Bronchial epithelial cell (primary cell): ENCODE measurements at regions not wholly inside any gene's neighbourhood (a gene's known extent, or its start where the extent isn't known, plus 50 kb on each side); places are given as distances from the start of the nearest gene placed in this dataset.

Source experiments
- DNase-seq: peaks from one replicate; pipeline ENCODE4 v3.0.0-alpha.2; 2010; ENCODE audit warnings: low read depth
- FAIRE-seq: peaks from 2 replicates; lab custom pipeline; 2011; peaks lifted over from hg19 to GRCh38; lab: Jason Lieb, UNC
- H3K27me3 ChIP-seq: 2 replicates; pipeline ENCODE4 v1.5.1; 2011; ENCODE audit warnings: low read length; ENCODE audit not compliant: control insufficient read depth, insufficient read depth
- H3K36me3 ChIP-seq: 2 replicates; pipeline ENCODE4 v1.5.1; 2011; ENCODE audit warnings: low read length; ENCODE audit not compliant: control insufficient read depth, insufficient read depth
- H3K4me3 ChIP-seq: 2 replicates; pipeline ENCODE4 v1.5.1; 2011; ENCODE audit warnings: mild to moderate bottlenecking, low read depth, low read length, control low read depth
- TF ChIP-seq, protein P1 (sequence below): IDR thresholded peaks from 2 replicates; pipeline ENCODE4 v1.5.1; 2011; ENCODE audit warnings: mild to moderate bottlenecking, moderate library complexity, low read length, control low read depth, inconsistent platforms; ENCODE audit not compliant: insufficient read depth, severe bottlenecking

DNA sequence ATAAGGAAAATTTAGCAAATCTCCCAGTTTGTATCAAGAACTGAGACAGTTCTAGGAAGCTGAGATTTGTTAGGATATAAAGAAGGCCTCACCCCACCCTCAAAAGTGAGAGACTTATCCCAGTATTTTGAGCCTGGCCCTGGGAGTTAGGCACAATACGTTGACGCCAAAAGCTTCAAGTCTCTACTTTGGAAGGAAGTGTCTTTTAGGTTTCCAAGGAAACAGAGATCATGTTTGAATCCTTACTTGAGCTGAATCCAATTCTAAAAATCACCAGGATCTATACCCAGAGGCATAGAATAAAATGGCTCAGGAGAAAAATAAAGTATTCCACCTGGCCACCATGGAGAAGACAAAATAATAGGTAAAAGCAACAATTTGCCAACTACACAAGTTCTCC is 115.9 kb upstream of the NRG3 start:
- TF ChIP-seq, protein P1, sequence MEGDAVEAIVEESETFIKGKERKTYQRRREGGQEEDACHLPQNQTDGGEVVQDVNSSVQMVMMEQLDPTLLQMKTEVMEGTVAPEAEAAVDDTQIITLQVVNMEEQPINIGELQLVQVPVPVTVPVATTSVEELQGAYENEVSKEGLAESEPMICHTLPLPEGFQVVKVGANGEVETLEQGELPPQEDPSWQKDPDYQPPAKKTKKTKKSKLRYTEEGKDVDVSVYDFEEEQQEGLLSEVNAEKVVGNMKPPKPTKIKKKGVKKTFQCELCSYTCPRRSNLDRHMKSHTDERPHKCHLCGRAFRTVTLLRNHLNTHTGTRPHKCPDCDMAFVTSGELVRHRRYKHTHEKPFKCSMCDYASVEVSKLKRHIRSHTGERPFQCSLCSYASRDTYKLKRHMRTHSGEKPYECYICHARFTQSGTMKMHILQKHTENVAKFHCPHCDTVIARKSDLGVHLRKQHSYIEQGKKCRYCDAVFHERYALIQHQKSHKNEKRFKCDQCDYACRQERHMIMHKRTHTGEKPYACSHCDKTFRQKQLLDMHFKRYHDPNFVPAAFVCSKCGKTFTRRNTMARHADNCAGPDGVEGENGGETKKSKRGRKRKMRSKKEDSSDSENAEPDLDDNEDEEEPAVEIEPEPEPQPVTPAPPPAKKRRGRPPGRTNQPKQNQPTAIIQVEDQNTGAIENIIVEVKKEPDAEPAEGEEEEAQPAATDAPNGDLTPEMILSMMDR, result no peak
- no peaks in the 10 kb centered on the region for H3K36me3 ChIP-seq
- no peak for FAIRE-seq
- no peak for DNase-seq
- no peaks in the 10 kb centered on the region for H3K27me3 ChIP-seq
- H3K4me3 ChIP-seq, result no peak overlapping the region

DNA sequence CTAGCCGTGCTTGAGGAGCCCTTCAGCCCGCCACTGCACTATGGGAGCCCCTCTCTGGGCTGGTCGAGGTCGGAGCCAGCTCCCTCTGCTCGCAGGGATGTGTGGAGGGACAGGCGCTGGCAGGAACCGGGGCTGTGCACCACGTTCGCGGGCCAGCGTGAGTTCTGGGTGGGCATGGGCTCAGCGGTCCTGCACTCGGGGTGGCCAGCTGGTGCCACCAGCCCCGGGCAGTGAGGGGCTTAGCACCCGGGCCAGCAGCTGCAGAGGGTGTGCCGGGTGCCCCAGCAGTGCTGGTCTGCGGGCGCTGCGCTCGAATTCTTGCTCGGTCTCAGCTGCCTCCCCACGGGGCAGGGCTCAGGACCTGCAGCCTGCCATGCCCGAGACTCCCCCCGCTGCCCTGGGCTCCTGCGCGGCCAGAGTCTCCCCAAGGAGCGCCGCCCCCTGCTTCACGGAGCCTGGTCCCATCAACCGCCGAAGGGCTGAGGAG is 90.8 kb upstream of the NRG3 start:
- FAIRE-seq (no peak), DNase-seq (no peak)
- no peaks in the 10 kb centered on the region for H3K36me3 ChIP-seq
- TF ChIP-seq, protein P1, result no peak
- no peaks in the 10 kb centered on the region for H3K27me3 ChIP-seq
- no peak overlapping the region for H3K4me3 ChIP-seq

DNA sequence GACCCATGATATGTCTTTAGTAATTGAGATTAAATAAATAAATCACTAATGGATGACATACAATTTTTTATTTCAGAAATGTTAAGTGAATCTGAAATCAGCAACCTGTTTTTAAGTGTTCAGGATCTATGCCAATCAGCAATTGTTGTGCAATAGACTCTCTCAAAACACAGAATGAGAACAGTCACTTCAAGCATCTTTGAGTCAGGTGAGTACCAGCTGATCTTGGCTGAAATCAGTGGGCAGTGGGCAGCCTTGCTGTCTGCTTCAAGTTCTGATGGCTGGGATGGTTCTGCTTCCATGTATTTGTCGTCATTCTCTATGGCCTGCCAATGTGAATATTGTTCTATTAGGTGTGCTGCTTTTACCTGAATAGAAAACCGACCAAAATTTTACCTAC is 82.3 kb upstream of the NRG3 start:
- DNase-seq (no peak), FAIRE-seq (no peak)
- TF ChIP-seq, protein P1, result no peak
- Histone ChIP-seq H3K36me3 (no peaks in the 10 kb centered on the region), H3K4me3 (no peak overlapping the region), H3K27me3 (no peaks in the 10 kb centered on the region)

DNA sequence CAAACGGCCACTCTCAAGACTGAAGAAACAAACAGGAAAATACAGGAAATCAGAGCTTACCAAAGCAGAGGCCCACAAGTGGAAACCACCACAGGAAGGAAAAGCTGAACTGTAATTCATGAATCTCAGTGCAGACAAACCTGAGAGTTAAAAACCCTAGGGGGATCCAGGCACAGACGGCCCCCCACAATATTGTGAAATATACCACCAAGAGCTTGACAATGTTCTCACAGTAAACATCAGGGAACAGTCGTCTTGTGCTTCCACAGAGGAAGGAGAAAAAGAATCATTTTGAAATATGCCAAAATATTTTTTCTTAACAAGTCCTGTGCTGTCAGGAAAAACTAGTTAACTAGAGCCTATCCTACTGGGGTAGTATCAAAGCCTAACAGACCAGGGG is 68.2 kb upstream of the NRG3 start:
- Histone ChIP-seq H3K27me3 (no peaks in the 10 kb centered on the region), H3K4me3 (no peak overlapping the region), H3K36me3 (no peaks in the 10 kb centered on the region)
- TF ChIP-seq, protein P1, result no peak
- DNase-seq (no peak), FAIRE-seq (no peak)

DNA sequence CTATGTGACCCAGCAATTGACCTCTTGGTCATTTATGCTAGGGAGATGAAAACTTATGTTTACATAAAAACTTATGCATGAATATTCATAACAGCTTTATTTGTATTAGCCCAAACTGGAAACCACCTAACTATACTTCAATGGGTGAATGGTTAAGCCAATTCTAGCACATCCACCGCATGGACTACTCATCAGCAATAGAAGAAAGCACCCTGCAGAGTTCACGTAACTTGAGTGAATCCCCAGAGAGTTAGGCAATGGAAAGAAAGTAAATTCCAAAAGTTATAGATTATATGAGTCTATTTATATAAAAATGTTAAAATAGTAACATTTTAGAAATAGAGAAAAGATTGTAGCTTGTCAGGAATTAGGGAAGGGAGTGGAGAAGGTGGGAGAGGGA is 60.2 kb upstream of the NRG3 start:
- no peak for DNase-seq
- Histone ChIP-seq H3K4me3 (no peak overlapping the region), H3K36me3 (no peaks in the 10 kb centered on the region), H3K27me3 (no peaks in the 10 kb centered on the region)
- TF ChIP-seq, protein P1, result no peak
- FAIRE-seq, result no peak

DNA sequence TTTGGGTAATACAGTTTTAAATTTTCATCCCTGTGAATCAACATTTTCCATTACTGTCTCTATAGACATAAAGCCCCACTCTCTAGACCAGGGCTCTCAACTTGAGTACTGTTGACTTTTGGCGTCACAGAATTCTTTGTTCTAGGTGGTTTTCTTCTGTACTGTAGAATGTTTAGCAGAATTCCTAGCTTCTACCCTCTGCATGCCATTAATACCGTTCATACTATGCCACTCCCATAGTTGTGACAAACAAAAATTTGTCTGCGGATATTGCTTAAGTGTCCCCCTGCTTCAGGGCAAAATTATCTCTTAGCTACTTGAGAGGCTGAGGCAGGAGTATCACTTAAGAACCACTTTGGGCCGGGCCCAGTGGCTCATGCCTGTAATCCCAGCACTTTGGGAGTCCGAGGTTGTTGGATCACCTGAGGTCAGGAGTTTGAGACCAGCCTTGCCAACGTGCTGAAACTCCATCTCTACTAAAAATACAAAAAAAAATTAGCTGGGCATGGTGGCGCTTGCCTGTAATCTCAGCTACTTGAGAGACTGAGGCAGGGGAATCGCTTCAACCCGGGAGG is 57.3 kb upstream of the NRG3 start:
- DNase-seq (no peak), FAIRE-seq (no peak)
- Histone ChIP-seq H3K27me3 (no peaks in the 10 kb centered on the region), H3K4me3 (no peak overlapping the region), H3K36me3 (no peaks in the 10 kb centered on the region)
- TF ChIP-seq, protein P1, result no peak
